K562 (cell line): ENCODE measurements at regions not wholly inside any gene's neighbourhood (a gene's known extent, or its start where the extent isn't known, plus 50 kb on each side); places are given as distances from the start of the nearest gene placed in this dataset.

Experiments used
- ATAC-seq: fragments of 200-7000 bp; cut with Tn5 transposase; 3 replicates; pipeline ENCODE4 v1.9.1; 2020; ENCODE audit warnings: moderate library complexity
- BruUV-seq: library from RNA; stranded (reverse); fragments of 400-500 nt; replicated peaks from 2 replicates; lab custom pipeline; 2021; lab: Mats Ljungman, UMichigan
- CTCF ChIA-PET: fragments of 300-600 bp; formaldehyde crosslinking; extraction: SDS; loops from one replicate; lab custom pipeline; 2021; ENCODE audit warnings: low intra/inter-chr PET ratio; lab: Yijun Ruan, JAX
- POLR2A ChIA-PET: fragments of 300-600, 350-650 bp; sonication (Branson Sonifier 250); formaldehyde crosslinking; extraction: SDS; loops from one replicate; lab custom pipeline; 2021; ENCODE audit warnings: antibody characterized with exemption, inconsistent platforms; lab: Yijun Ruan, JAX
- DNase-seq, 4 experiments: peaks; one replicate each; pipeline versions ENCODE4 v3.0.0 to v3.0.0-alpha.2; 2011 to 2018; ENCODE audit warnings: low spot score in 3 of 4, mixed read lengths in 3 of 4; ENCODE audit errors: extremely low read depth in 1 of 4
- FAIRE-seq: peaks from 2 replicates; lab custom pipeline; 2011; peaks lifted over from hg19 to GRCh38; lab: Jason Lieb, UNC
- H2AFZ ChIP-seq: 2 replicates; pipeline ENCODE4 v1.6.0; 2011; ENCODE audit warnings: low read depth, low read length, control low read depth, inconsistent platforms
- H3K27ac ChIP-seq: fragments of 200-600 bp; 3 replicates; pipeline ENCODE4 v1.8.0; 2011; ENCODE audit warnings: low read depth, mild to moderate bottlenecking, control low read depth, inconsistent platforms, low read length, moderate library complexity, mixed read lengths; ENCODE audit errors: extremely low read depth
- H3K27me3 ChIP-seq, 2 experiments: fragments of 300-600 bp in 1 of 2; 2 replicates in 1 of 2; 3 replicates in 1 of 2; pipeline versions ENCODE4 v1.6.0 to v1.8.0; 2011; ENCODE audit warnings: inconsistent platforms in 2 of 2, low read length in 2 of 2, mild to moderate bottlenecking in 1 of 2, mixed read lengths in 1 of 2, moderate library complexity in 1 of 2; ENCODE audit not compliant: control insufficient read depth in 2 of 2, insufficient read depth in 2 of 2
- H3K36me3 ChIP-seq: fragments of 300-600 bp; 3 replicates; pipeline ENCODE4 v1.8.0; 2011; ENCODE audit warnings: mild to moderate bottlenecking, low read length, inconsistent platforms; ENCODE audit not compliant: control insufficient read depth, insufficient read depth
- H3K4me1 ChIP-seq, 2 experiments: fragments of 200-600 bp in 1 of 2; replicated peaks in 1 of 2; 2 replicates in 1 of 2; 3 replicates in 1 of 2; pipeline versions ENCODE4 v1.5.1 to v1.8.0; 2011; ENCODE audit warnings: inconsistent platforms in 2 of 2, low read length in 2 of 2, mild to moderate bottlenecking in 1 of 2, mixed read lengths in 1 of 2, moderate library complexity in 1 of 2; ENCODE audit not compliant: control insufficient read depth in 2 of 2, insufficient read depth in 2 of 2
- H3K4me2 ChIP-seq: 2 replicates; pipeline ENCODE4 v1.6.1; 2011; ENCODE audit warnings: low read length, control low read depth, inconsistent platforms, mixed read lengths; ENCODE audit not compliant: insufficient read depth
- H3K4me3 ChIP-seq: fragments of 200-600 bp; sonication (generic), shearing (Covaris generic); 2 replicates; pipeline ENCODE4 v1.5.1; 2016; ENCODE audit warnings: control low read depth, inconsistent platforms
- H3K79me2 ChIP-seq: fragments of 200-600 bp; 3 replicates; pipeline ENCODE4 v1.8.0; 2011; ENCODE audit warnings: low read length, inconsistent platforms; ENCODE audit not compliant: control insufficient read depth, insufficient read depth
- H3K9ac ChIP-seq, 2 experiments: 2 replicates each; pipeline versions ENCODE4 v1.6.0 to v1.6.1; 2011; ENCODE audit warnings: low read depth in 2 of 2, low read length in 2 of 2, control low read depth in 1 of 2, inconsistent platforms in 1 of 2, mild to moderate bottlenecking in 1 of 2, mixed read lengths in 1 of 2; ENCODE audit not compliant: insufficient read depth in 1 of 2
- H3K9me1 ChIP-seq: one replicate; pipeline ENCODE4 v1.6.0; 2011; ENCODE audit warnings: inconsistent platforms, mild to moderate bottlenecking, low read length, moderate library complexity; ENCODE audit not compliant: control insufficient read depth, insufficient read depth
- H3K9me3 ChIP-seq: replicated peaks from 2 replicates; pipeline ENCODE4 v1.5.1; 2011; ENCODE audit warnings: low read depth, low read length, inconsistent platforms; ENCODE audit not compliant: control insufficient read depth, insufficient read depth
- H4K20me1 ChIP-seq: replicated peaks from 2 replicates; pipeline ENCODE4 v1.6.1; 2011; ENCODE audit warnings: low read length, inconsistent platforms, mixed read lengths; ENCODE audit not compliant: control insufficient read depth, insufficient read depth
- ARHGAP35 ChIP-seq: fragments of 450-650 bp; IDR thresholded peaks from 2 replicates; pipeline ENCODE4 v1.6.1; 2018; ENCODE audit not compliant: partially characterized antibody
- CAMTA2 ChIP-seq: fragments of 250-450 bp; sonication (Bioruptor Pico); conservative IDR thresholded peaks from 2 replicates; pipeline ENCODE4 v1.5.1; 2022
- HIVEP1 ChIP-seq: fragments of 250-450 bp; sonication (Bioruptor Pico); IDR thresholded peaks from 2 replicates; pipeline ENCODE4 v1.4.0; 2020; ENCODE audit warnings: mild to moderate bottlenecking
- KAT2B ChIP-seq: IDR thresholded peaks from one replicate; pipeline ENCODE4 v1.6.1; 2012; ENCODE audit warnings: low read depth, mild to moderate bottlenecking, control low read depth, inconsistent platforms, low read length, moderate library complexity
- MAFG ChIP-seq: fragments of 450-650 bp; conservative IDR thresholded peaks from 2 replicates; pipeline ENCODE4 v1.6.1; 2016; ENCODE audit warnings: missing genetic modification characterization, missing compliant biosample characterization
- MED1 ChIP-seq: sonication (generic); formaldehyde crosslinking; IDR thresholded peaks from 2 replicates; pipeline ENCODE4 v1.8.1; 2023; ENCODE audit warnings: missing genetic modification reagents, borderline replicate concordance
- RERE ChIP-seq: sonication (generic); formaldehyde crosslinking; IDR thresholded peaks from 2 replicates; pipeline ENCODE4 v1.8.0; 2023; ENCODE audit warnings: missing genetic modification reagents, mild to moderate bottlenecking, borderline replicate concordance
- THRA ChIP-seq: fragments of 450-650 bp; IDR thresholded peaks from 2 replicates; pipeline ENCODE4 v1.6.1; 2017; ENCODE audit warnings: mild to moderate bottlenecking, moderate library complexity
- ZFP1 ChIP-seq: fragments of 450-650 bp; formaldehyde crosslinking; IDR thresholded peaks from 2 replicates; pipeline ENCODE4 v1.4.0; 2020; ENCODE audit warnings: mild to moderate bottlenecking, mixed read lengths
- ZNF239 ChIP-seq: fragments of 250-450 bp; sonication (Bioruptor Pico); IDR thresholded peaks from 2 replicates; pipeline ENCODE4 v1.4.0; 2020; ENCODE audit warnings: mild to moderate bottlenecking
- ZNF589 ChIP-seq: fragments of 200-800 bp; sonication (Bioruptor generic); IDR thresholded peaks from 2 replicates; pipeline ENCODE4 v1.6.1; 2016; ENCODE audit warnings: low read depth, missing genetic modification characterization, missing compliant biosample characterization
- WGBS: fragments of 100-300 bp; shearing (Covaris generic); methylation state at CpG from one replicate; pipeline ENCODE4 v1.1.6; 2016; ENCODE audit warnings: low coverage, mixed read lengths; ENCODE audit not compliant: insufficient coverage; ENCODE audit errors: missing lambda C conversion rate; 5-methylcytosine and 5-hydroxymethylcytosine counted together
- in situ Hi-C: fragments of 300-500 bp; cut with MboI; formaldehyde crosslinking; loops from 4 replicates; pipeline ENCODE4 v1.15.0; 2018; ENCODE audit warnings: inconsistent platforms, mixed read lengths
- intact Hi-C: fragments of 100-400 bp; cut with micrococcal nuclease; formaldehyde crosslinking; loops from 2 replicates; pipeline ENCODE4 v1.14.2; 2022
- TF ChIP-seq, protein P1 (sequence below): fragments of 450-650 bp; IDR thresholded peaks from 2 replicates; pipeline ENCODE4 v1.6.1; 2018; ENCODE audit not compliant: partially characterized antibody

DNA sequence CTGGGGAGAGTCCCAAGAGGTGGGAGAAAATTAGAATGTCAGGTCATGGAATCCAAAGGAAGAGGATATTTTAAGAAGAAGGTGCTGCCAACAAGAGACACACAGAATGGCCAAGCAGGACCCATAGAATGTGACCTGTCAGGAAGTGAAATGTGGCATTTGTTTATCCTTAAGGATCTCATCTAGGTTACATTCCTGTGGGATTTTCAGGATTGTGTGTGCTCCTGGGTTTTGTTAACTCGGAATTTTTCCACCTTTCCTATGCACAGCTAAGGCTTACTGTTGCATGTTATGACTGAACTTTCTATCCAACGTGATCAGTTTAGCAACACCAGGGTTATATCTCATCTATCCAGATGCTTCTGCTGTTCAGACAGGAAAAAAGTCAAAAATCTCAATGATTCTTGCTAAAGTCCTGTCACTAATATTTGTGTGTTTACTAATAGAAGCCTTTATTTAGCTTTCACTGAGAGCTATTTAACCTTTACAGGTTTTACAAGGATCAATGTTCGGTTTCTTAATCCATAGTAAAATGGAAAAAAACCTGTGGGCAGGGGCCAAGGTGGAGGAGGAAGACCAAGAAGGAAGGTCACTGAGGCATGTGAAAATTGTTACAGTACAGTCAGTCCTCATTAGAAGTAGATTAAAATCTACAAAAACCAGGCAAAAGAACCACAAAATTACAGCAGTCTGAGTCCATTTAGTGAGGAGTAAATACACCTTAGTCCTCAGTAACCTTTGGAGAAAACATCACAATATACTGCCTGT lies 437.8 kb upstream of the NPVF start:
- in situ Hi-C loops = no loop called here
- Histone ChIP-seq H3K9me1 (no peaks in the 10 kb centered on the region), H4K20me1 (no peaks in the 10 kb centered on the region), H3K9me3 (no peaks in the 10 kb centered on the region), H3K79me2 (no peaks in the 10 kb centered on the region), H3K4me1 (no peaks in the 10 kb centered on the region; a peak in 1 of 5 replicates), H3K27me3 (peaks cover 17 to 40% of the 10 kb centered on the region in 2 experiments; a peak in 3 of 5 replicates), H3K4me2 (no peak overlapping the region), H3K36me3 (no peaks in the 10 kb centered on the region), H3K27ac (no peak overlapping the region), H2AFZ (no peak overlapping the region), H3K9ac (no peak overlapping the region), H3K4me3 (no peak overlapping the region)
- ATAC-seq = no peak
- 0% methylated on average over 2 of the region's 3 CpGs for WGBS
- intact Hi-C loops = no loop called here
- ChIA-PET POLR2A (no interaction called here), CTCF (no interaction called here)
- DNase-seq = no peak
- no TSS peak for BruUV-seq
- FAIRE-seq = no peak
- TF ChIP-seq MAFG (tag) (no peak), ZNF239 (CRISPR knock-in tag) (no peak), RERE (CRISPR knock-in tag) (no peak), HIVEP1 (CRISPR knock-in tag) (no peak), KAT2B (no peak), ARHGAP35 (no peak), THRA (no peak), ZNF589 (CRISPR knock-in tag) (no peak), MED1 (CRISPR knock-in tag) (no peak), ZFP1 (CRISPR knock-in tag) (no peak), CAMTA2 (CRISPR knock-in tag) (no peak)
- TF ChIP-seq, protein P1, sequence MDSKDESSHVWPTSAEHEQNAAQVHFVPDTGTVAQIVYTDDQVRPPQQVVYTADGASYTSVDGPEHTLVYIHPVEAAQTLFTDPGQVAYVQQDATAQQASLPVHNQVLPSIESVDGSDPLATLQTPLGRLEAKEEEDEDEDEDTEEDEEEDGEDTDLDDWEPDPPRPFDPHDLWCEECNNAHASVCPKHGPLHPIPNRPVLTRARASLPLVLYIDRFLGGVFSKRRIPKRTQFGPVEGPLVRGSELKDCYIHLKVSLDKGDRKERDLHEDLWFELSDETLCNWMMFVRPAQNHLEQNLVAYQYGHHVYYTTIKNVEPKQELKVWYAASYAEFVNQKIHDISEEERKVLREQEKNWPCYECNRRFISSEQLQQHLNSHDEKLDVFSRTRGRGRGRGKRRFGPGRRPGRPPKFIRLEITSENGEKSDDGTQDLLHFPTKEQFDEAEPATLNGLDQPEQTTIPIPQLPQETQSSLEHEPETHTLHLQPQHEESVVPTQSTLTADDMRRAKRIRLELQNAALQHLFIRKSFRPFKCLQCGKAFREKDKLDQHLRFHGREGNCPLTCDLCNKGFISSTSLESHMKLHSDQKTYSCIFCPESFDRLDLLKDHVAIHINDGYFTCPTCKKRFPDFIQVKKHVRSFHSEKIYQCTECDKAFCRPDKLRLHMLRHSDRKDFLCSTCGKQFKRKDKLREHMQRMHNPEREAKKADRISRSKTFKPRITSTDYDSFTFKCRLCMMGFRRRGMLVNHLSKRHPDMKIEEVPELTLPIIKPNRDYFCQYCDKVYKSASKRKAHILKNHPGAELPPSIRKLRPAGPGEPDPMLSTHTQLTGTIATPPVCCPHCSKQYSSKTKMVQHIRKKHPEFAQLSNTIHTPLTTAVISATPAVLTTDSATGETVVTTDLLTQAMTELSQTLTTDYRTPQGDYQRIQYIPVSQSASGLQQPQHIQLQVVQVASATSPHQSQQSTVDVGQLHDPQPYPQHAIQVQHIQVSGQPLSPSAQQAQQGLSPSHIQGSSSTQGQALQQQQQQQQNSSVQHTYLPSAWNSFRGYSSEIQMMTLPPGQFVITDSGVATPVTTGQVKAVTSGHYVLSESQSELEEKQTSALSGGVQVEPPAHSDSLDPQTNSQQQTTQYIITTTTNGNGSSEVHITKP = no peak
